RWPE1 (cell line): ENCODE measurements at regions not wholly inside any gene's neighbourhood (a gene's known extent, or its start where the extent isn't known, plus 50 kb on each side); places are given as distances from the start of the nearest gene placed in this dataset.
"Not testable (repeated sequence)": the region's sequence is repeated elsewhere in the genome, so short reads cannot be mapped to it uniquely, and the experiment has no call there.

Source experiments
- CTCF ChIA-PET: fragments of 350-600 bp; sonication (Branson Sonifier 250); formaldehyde crosslinking; extraction: SDS; loops from one replicate; lab custom pipeline; 2021; lab: Yijun Ruan, JAX
- POLR2A ChIA-PET: fragments of 400-600 bp; formaldehyde crosslinking; extraction: SDS; loops from one replicate; lab custom pipeline; 2020; ENCODE audit warnings: antibody characterized with exemption; ENCODE audit not compliant: low non-redundant PET; lab: Yijun Ruan, JAX
- DNase-seq: peaks from one replicate; pipeline ENCODE4 v3.0.0; 2012; ENCODE audit warnings: low spot score
- H3K27ac ChIP-seq: fragments of 450-650 bp; 2 replicates; pipeline ENCODE4 v1.5.1; 2017
- TF ChIP-seq, protein P1 (sequence below): fragments of 450-650 bp; conservative IDR thresholded peaks from 2 replicates; pipeline ENCODE4 v1.5.1; 2017; ENCODE audit warnings: low read depth, mild to moderate bottlenecking

DNA sequence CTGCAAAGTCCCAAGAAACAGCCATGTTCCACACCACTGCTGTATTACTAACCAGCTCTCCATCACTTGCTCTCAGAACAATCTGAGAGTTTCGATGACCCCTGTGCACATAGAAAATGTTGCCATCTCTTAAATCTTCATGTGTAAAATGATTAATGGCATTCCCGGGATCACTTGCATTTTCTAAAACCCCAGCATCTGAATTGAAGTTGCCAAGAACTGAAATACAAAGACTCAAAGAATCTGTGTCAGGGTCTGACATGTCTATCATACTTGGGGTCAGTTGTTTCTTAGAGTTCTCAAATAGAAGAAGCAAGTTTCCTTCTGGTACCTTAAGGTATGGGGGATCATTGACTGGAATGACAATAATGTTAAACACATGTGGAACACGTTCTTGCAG is 115.1 kb downstream of the ESM1 start:
- DNase-seq = no peak
- ChIA-PET POLR2A (no interaction called here), CTCF (no interaction called here)
- TF ChIP-seq, protein P1, sequence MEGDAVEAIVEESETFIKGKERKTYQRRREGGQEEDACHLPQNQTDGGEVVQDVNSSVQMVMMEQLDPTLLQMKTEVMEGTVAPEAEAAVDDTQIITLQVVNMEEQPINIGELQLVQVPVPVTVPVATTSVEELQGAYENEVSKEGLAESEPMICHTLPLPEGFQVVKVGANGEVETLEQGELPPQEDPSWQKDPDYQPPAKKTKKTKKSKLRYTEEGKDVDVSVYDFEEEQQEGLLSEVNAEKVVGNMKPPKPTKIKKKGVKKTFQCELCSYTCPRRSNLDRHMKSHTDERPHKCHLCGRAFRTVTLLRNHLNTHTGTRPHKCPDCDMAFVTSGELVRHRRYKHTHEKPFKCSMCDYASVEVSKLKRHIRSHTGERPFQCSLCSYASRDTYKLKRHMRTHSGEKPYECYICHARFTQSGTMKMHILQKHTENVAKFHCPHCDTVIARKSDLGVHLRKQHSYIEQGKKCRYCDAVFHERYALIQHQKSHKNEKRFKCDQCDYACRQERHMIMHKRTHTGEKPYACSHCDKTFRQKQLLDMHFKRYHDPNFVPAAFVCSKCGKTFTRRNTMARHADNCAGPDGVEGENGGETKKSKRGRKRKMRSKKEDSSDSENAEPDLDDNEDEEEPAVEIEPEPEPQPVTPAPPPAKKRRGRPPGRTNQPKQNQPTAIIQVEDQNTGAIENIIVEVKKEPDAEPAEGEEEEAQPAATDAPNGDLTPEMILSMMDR = no peak
- no peak overlapping the region for H3K27ac ChIP-seq

DNA sequence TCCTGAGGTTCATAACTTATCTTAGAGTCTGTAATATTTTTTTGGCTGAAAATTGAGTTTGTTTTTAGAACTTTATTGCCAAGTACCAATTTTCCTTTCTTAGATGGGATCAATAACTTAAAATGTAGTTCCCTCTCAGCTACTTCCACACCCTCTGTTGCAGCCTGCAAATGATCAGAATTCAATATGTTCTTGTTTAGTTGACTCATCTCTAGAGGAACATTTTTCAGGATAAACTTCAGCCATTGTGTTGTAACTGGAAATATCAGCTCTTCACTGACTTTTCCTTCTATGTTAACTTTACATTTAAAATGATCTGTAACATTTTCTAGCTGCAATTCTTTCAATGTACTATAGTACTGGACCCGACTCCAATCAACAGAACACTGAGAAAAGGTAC is 115.7 kb downstream of the ESM1 start:
- no peak for DNase-seq
- POLR2A ChIA-PET = no interaction called here

GRCh38 chr5:54868511-54869483 is 116.6 kb downstream of the ESM1 start:
- TF ChIP-seq, protein P1 = no peak
- no peak for DNase-seq
- CTCF ChIA-PET = no interaction called here
- H3K27ac ChIP-seq = no peak overlapping the region
- POLR2A ChIA-PET = no interaction called here

More for the DNA sequence above, 115.7 kb downstream of the ESM1 start:
- CTCF ChIA-PET = no interaction called here
- no peak overlapping the region for H3K27ac ChIP-seq
- TF ChIP-seq, protein P1 = no peak

DNA sequence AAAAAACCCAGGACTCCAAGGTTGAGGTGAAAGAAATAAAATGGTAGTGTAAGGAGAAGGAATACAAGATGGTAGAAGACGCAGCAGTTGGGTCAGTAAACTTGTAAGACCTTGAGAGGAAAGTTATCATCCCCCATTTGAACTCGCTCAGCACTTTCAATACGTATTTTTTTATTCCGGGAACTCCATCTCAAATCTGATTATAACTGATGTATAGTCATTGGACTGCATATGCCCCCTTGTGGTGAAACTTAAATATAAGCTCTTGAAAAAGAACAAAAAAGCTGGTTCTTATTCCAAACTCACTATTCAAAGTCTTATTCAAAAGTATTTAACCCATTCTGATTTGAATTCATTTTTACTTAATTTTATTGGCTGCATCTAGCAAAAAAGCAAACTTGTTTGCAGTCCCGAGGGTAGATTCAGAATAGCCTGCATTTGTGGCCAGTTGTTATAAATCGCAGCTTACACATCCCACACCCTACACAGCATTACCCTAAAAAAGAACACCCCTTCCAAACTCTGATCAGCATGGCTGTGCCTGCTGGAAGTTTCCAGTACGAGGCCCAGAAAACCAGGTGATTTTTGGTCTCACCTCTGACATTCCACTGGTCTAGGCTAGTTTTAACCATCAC is 118.0 kb downstream of the ESM1 start:
- CTCF ChIA-PET = interaction anchor here (0.5 to 5.2 kb wide), 27 partner anchors 10 to 1085 kb away, joined by 3 to 47 read pairs (median 4); partner anchors contain the start of gene SNX18
- TF ChIP-seq, protein P1 = peak; percentile 83
- DNase-seq = peak; percentile 66
- H3K27ac ChIP-seq = no peak overlapping the region
- POLR2A ChIA-PET = interaction anchor here (2.0 kb wide), 1 partner anchor 350 kb away, joined by 4 read pairs; the partner anchor contains the start of gene SNX18

- POLR2A ChIA-PET = not testable (repeated sequence)
- CTCF ChIA-PET = interaction anchor here (1.0 to 5.2 kb wide), 2 partner anchors 31 to 348 kb away, joined by 5 to 47 read pairs; partner anchors contain the start of gene SNX18
Observed at GRCh38 chr5:54864911-54865515, 120.4 kb downstream of the ESM1 start.

GRCh38 chr5:54862036-54862435 is 123.4 kb downstream of the ESM1 start:
- TF ChIP-seq, protein P1 = no peak
- POLR2A ChIA-PET = interaction anchor here (0.5 kb wide), 1 partner anchor 80 kb away, joined by 3 read pairs; no protein-coding TSS in a partner anchor
- no peak for DNase-seq
- H3K27ac ChIP-seq = no peak overlapping the region
- CTCF ChIA-PET = interaction anchor here (0.7 to 0.8 kb wide), 2 partner anchors 10 to 642 kb away, joined by 4 read pairs; no protein-coding TSS in a partner anchor

More at GRCh38 chr5:54864911-54865515, 120.4 kb downstream of the ESM1 start:
- DNase-seq, H3K27ac ChIP-seq: not testable (repeated sequence)
